GM19468 (cell line): ENCODE measurements at regions not wholly inside any gene's neighbourhood (a gene's known extent, or its start where the extent isn't known, plus 50 kb on each side); places are given as distances from the start of the nearest gene placed in this dataset.
"Not testable (repeated sequence)": the region's sequence is repeated elsewhere in the genome, so short reads cannot be mapped to it uniquely, and the experiment has no call there.

ENCODE experiments used
- ATAC-seq: cut with Tn5 transposase; IDR thresholded peaks from one replicate; pipeline ENCODE4 v1.9.1; 2021; ENCODE audit warnings: mild to moderate bottlenecking, moderate library complexity, moderate number of reproducible peaks; ENCODE audit not compliant: unreplicated experiment; ENCODE audit errors: extremely low read depth

DNA sequence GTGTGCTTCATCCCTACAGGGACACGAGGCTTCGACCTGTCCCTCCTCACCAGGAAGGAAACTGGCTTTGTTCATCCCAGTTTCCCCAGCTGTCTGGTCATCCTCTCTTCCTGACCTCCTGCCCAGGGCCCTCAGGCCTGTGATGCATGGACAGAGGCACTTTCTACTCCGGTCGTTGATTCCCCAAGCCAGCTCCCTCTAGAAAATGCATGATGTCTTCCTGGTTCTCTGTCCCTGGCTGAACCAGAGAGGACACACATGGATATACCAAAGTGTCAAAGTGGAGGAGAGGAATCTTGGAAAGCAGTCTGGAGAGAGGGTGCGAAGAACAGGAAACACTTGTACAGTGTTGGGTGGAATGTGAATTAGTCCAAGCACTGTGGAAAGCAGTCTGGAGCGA is 501.4 kb downstream of the TMEM121 start:
- ATAC-seq: not testable (repeated sequence)

DNA sequence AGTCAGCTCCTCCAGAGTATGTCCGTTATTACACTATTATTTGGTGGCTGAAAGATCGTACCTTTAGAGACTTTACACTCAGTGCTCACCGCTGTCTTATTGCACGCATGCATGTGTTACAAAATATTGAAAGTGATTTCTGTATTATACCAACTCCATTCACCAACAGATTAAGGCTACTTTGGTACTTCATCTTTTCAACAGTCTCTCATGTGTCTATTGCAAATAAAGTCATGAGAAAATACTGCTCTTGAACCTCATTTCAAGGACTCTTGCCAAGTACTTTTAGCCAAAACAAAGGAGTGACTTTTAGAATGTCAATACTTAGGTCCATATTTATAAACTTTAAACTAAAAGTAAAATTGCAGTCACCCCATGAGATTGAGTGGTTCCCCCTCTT is 503.6 kb downstream of the TMEM121 start:
- no peak for ATAC-seq

GRCh38 chr14:106037380-106037779 is 511.0 kb downstream of the TMEM121 start:
- no peak for ATAC-seq

DNA sequence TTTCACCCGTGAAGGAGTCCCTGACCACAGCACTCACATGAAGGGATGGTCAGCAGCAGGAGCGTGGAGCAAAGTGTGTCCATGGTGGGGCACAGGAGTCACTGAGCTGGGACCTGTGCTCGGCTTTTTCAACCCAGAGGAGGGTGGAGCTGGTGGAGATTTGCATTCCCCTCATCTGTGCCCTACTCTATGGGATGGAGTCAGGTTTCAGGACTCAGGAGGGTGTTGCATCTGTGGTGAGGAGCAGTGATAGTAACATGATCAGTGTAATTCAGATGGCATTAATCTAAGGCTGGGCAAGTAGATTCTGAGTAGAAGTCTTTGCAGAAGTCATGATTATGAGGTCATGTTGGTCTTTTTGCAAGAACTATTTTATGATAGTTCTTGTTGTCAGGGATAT is 511.9 kb downstream of the TMEM121 start:
- ATAC-seq: no peak

- ATAC-seq: no peak
Observed at GRCh38 chr14:106039400-106039799, 513.0 kb downstream of the TMEM121 start.

- no peak for ATAC-seq
Observed at GRCh38 chr14:106044515-106044914, 518.1 kb downstream of the TMEM121 start.

DNA sequence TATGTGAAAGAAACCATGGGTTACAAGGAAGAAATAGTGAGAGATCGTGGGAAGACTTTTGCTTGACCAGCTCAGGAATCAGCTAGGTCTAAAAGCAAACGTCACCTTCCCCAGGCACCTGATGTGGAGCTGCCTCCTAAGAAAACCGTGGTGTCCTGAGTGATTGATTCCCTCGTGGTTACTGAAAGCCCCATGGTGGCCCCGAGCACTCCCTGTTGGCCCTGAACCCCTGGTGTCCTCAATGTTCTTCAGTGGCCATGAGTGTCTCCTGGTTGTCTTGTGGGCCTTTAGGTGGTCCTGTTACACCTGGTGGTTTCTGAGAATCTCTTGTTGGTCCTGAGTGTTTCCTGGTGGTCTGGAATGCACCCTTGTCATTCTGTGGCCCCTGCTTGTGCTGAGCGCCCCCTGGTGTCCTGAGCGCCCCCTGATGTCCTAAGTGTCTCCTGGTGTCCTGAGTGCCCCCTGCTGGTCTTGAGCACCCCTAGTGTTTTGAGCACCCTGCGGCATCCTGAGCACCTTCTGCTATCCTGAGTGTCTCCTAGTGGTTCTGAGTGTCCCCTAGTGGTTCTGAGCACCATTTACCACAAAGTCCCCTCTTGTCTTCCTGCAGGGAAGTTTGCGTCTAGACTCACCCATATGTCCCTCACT is 518.7 kb downstream of the TMEM121 start:
- no peak for ATAC-seq

DNA sequence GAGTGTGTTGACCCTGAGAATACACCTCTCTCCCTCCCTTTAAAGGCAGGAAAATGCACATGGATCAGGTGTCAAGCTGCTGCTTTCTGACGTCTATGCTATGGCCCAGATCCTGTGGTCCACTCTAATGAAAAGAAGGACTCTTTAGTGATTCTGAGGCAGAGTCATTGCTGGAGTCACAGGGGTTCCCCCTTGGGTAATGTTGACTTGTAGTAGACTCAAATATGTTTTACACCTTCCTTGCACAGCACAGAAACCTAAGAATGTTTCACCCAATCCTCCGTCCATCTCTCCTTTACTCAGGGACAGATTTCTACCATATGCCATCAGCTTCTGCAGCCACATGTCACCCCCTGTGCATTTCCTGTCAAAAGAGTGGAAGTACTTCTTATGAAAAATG is 525.4 kb downstream of the TMEM121 start:
- ATAC-seq: no peak

GRCh38 chr14:106055289-106055688 is 528.9 kb downstream of the TMEM121 start:
- ATAC-seq: no peak

DNA sequence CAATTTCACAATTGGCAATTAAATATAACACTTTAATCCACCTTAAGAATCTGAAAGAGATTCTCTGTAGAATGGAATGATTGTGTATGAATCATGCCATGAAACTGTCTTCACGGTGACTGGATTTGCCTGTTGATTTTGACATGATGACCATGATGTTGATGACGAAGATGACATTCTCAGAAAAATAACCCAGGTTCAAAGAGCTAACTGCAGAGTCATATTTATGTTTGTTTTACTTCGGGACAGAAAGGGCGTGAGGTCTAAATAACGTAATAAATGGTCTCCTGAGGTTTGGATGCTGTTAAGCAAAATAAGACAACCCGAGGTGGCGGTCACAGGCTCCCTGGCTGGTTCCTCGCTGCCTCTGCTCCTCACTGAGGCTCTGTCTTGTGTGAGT is 532.0 kb downstream of the TMEM121 start:
- ATAC-seq: no peak

GRCh38 chr14:106060276-106060975 is 534.0 kb downstream of the TMEM121 start:
- ATAC-seq: no peak

- not testable (repeated sequence) for ATAC-seq
Observed at GRCh38 chr14:106061877-106062500, 535.6 kb downstream of the TMEM121 start.

- ATAC-seq: no peak
Observed at GRCh38 chr14:106062502-106063272, 536.3 kb downstream of the TMEM121 start.

DNA sequence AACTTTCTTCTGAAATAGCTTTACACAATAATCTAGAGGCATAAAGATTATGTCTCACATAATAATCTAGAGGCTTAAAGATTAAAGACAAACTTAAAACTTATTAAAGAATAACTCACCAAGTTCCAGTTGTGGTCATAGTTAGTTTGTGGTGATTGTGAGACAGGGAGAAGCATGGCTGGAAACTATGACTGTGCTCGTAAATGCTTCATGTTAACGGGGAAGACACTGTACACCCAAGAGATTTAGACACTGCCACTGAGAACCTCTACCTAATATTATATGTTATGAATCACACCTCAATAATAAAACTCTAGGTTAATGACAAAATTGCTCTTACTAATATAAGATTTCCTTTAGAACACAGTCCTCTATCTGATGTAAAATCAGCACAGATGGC is 541.6 kb downstream of the TMEM121 start:
- ATAC-seq: no peak

DNA sequence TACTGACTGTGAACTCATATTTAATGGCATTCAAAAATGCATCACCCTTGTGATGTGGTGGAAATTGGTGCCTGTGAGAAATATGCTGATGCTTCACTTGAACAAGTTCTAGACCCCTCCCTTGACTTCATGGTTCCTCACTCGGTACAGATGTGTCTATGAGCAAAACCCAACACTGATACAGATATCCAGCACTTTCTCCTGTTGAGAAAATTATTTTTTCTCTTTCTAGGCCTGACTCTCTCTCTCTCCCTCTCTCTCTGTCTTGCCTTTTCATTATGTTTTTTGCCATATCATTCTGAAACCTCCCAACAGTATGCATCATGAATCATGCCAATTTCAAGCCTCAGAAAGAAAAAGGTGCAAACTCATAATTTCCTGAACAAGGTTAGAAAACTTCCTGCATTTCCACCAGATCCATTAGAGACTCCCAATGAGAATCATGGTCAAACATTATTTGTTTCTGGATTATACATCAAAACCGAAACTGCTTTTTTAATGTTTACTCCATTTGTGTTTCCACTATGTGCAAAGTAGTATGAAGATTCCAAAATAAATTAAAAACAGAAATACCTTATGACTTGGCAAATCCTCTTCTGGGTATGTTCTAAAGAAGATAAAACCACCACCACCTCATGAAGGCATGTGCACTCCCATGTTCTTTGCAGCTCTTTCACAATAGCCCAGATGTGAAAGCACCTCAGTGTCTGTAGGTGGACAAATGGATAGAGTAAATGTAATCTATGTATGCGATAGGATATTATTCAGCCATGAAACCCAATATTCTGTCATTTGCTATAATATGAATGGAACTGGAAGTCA is 543.6 kb downstream of the TMEM121 start:
- ATAC-seq: no peak

DNA sequence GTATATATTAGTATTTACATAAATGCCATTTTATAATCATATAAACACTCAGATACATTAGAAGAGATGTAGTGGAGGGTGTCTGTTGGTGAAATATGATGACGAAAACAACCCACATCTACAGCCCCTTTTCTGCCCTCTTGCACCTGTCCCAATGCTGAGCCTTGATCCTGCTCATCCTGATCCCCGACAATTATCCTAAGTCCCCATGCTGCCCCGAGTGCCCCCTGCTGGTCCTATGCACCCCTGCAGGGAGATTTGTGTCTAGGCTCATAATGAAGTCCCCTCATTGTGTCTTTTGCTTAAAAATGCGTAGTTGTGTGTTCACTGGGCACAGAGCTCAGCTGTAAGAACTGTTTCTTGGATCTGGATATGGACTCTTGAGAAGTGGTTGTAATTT is 554.5 kb downstream of the TMEM121 start:
- no peak for ATAC-seq

DNA sequence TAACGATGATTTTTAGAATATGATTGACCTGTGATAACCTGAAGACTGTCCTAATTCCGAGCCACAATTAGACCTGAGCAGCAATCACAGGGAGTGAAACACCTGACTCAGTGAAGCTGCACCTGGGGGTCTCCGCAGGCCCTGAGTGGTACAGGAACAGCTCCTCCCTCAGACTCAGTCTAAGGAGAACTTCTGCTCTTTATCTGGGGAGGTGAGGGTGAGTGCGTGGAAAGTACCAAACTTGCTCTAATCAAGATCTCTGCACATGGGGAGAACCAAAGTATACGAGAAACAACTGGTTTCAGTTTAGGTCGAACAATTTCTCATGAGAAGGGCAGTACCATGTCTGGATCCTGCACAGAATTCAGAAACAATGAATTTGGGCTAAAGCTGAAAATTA is 555.3 kb downstream of the TMEM121 start:
- not testable (repeated sequence) for ATAC-seq

- ATAC-seq: no peak
Observed at GRCh38 chr14:106083082-106083481, 556.7 kb downstream of the TMEM121 start.

GRCh38 chr14:106087837-106088236 is 561.5 kb downstream of the TMEM121 start:
- no peak for ATAC-seq

- ATAC-seq: not testable (repeated sequence)
Observed at GRCh38 chr14:106088860-106089259, 562.5 kb downstream of the TMEM121 start.
